ENCODE measurements at regions not wholly inside any gene's neighbourhood (a gene's known extent, or its start where the extent isn't known, plus 50 kb on each side); places are given as distances from the start of the nearest gene placed in this dataset.
A peak's percentile ranks its signal among the peaks of the same experiment; 100 is the strongest.
"Not testable (repeated sequence)": the region's sequence is repeated elsewhere in the genome, so short reads cannot be mapped to it uniquely, and the experiment has no call there.

- 80 to 89% methylated on average over 5 of the region's 5 CpGs for WGBS, 2 donors
- DNase-seq: no peak
Measured at GRCh38 chr4:169934794-169935429, 91.3 kb downstream of the MFAP3L start.

GRCh38 chr4:169933531-169933930, 92.7 kb downstream of the MFAP3L start:
- H3K27me3 ChIP-seq (ENCODE audit: control insufficient read depth in 1 of 2, insufficient read depth in 2 of 2, low read length in 1 of 2): no peaks in the 10 kb centered on the region
- no peak for DNase-seq
- intact Hi-C loops (cut with DNase I): no loop called here
- 63 to 72% methylated on average over 3 of the region's 3 CpGs for WGBS, 2 donors
- H3K27ac ChIP-seq (ENCODE audit: low read depth in 1 of 2, low read length in 2 of 2): no peak overlapping the region
- H3K36me3 ChIP-seq (ENCODE audit: control insufficient read depth in 1 of 2, insufficient read depth in 2 of 2, low read length in 1 of 2): no peaks in the 10 kb centered on the region
- no peaks in the 10 kb centered on the region for H3K4me1 ChIP-seq (ENCODE audit: control insufficient read depth in 1 of 2, insufficient read depth in 2 of 2, low read length in 2 of 2)
- H3K4me3 ChIP-seq (ENCODE audit: low read length in 2 of 2): no peak overlapping the region
- no peaks in the 10 kb centered on the region for H3K9me3 ChIP-seq (ENCODE audit: control insufficient read depth, low read length)
- no peak for ATAC-seq (ENCODE audit: low FRiP score)

More at GRCh38 chr4:169934794-169935429, 91.3 kb downstream of the MFAP3L start:
- intact Hi-C loops (cut with DNase I): no loop called here
- H3K4me1 ChIP-seq (ENCODE audit: control insufficient read depth in 1 of 2, insufficient read depth in 2 of 2, low read length in 2 of 2): no peaks in the 10 kb centered on the region
- ATAC-seq (ENCODE audit: low FRiP score): no peak
- no peaks in the 10 kb centered on the region for H3K36me3 ChIP-seq (ENCODE audit: control insufficient read depth in 1 of 2, insufficient read depth in 2 of 2, low read length in 1 of 2)
- no peaks in the 10 kb centered on the region for H3K9me3 ChIP-seq (ENCODE audit: control insufficient read depth, low read length)
- H3K27me3 ChIP-seq (ENCODE audit: control insufficient read depth in 1 of 2, insufficient read depth in 2 of 2, low read length in 1 of 2): no peaks in the 10 kb centered on the region
- H3K27ac ChIP-seq (ENCODE audit: low read depth in 1 of 2, low read length in 2 of 2): no peak overlapping the region
- no peak overlapping the region for H3K4me3 ChIP-seq (ENCODE audit: low read length in 2 of 2)

- Histone ChIP-seq H3K27ac (ENCODE audit: low read depth in 1 of 2, low read length in 2 of 2) (no peak overlapping the region), H3K27me3 (ENCODE audit: control insufficient read depth in 1 of 2, insufficient read depth in 2 of 2, low read length in 1 of 2) (no peaks in the 10 kb centered on the region), H3K9me3 (ENCODE audit: control insufficient read depth, low read length) (no peaks in the 10 kb centered on the region), H3K4me3 (ENCODE audit: low read length in 2 of 2) (no peak overlapping the region), H3K4me1 (ENCODE audit: control insufficient read depth in 1 of 2, insufficient read depth in 2 of 2, low read length in 2 of 2) (no peaks in the 10 kb centered on the region), H3K36me3 (ENCODE audit: control insufficient read depth in 1 of 2, insufficient read depth in 2 of 2, low read length in 1 of 2) (no peaks in the 10 kb centered on the region)
- 79 to 84% methylated on average over 3 of the region's 3 CpGs for WGBS, 2 donors
- ATAC-seq (ENCODE audit: low FRiP score) (no peak), DNase-seq (no peak)
- intact Hi-C loops (cut with DNase I): no loop called here
Measured at GRCh38 chr4:169931964-169932363, 94.2 kb downstream of the MFAP3L start.

GRCh38 chr4:169930755-169931154, 95.4 kb downstream of the MFAP3L start:
- intact Hi-C loops (cut with DNase I); H3K9me3 ChIP-seq (ENCODE audit: control insufficient read depth, low read length); H3K27ac ChIP-seq (ENCODE audit: low read depth in 1 of 2, low read length in 2 of 2); ATAC-seq (ENCODE audit: low FRiP score); DNase-seq; H3K4me1 ChIP-seq (ENCODE audit: control insufficient read depth in 1 of 2, insufficient read depth in 2 of 2, low read length in 2 of 2); H3K4me3 ChIP-seq (ENCODE audit: low read length in 2 of 2); H3K36me3 ChIP-seq (ENCODE audit: control insufficient read depth in 1 of 2, insufficient read depth in 2 of 2, low read length in 1 of 2); H3K27me3 ChIP-seq (ENCODE audit: control insufficient read depth in 1 of 2, insufficient read depth in 2 of 2, low read length in 1 of 2): not testable (repeated sequence)
- 95% methylated on average over 1 of the region's 1 CpG for WGBS, 2 donors

DNA sequence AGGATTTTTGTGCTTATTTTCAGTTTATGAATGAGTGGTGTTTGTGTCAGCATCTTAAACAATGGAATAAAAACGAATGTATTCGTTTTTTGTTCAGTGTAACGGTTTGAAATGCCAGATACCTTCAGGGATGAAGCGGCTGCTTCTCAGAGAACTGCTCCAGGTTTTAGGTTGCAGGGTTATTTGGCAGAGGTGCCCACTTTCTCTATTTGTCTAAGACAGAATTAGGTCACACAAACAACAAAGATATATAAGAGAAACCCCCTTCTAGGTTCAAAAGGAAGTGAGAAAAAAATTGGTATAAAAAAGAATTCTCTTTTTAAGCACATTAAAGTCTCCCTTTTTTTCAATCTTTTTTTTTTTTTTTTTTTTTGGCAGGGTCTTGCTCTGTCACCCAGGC, 98.9 kb downstream of the MFAP3L start:
- no peak for DNase-seq
- Histone ChIP-seq H3K36me3 (ENCODE audit: control insufficient read depth in 1 of 2, insufficient read depth in 2 of 2, low read length in 1 of 2) (no peaks in the 10 kb centered on the region), H3K9me3 (ENCODE audit: control insufficient read depth, low read length) (no peaks in the 10 kb centered on the region), H3K4me3 (ENCODE audit: low read length in 2 of 2) (no peak overlapping the region), H3K27ac (ENCODE audit: low read depth in 1 of 2, low read length in 2 of 2) (no peak overlapping the region), H3K27me3 (ENCODE audit: control insufficient read depth in 1 of 2, insufficient read depth in 2 of 2, low read length in 1 of 2) (no peaks in the 10 kb centered on the region), H3K4me1 (ENCODE audit: control insufficient read depth in 1 of 2, insufficient read depth in 2 of 2, low read length in 2 of 2) (peaks cover 0 to 2% of the 10 kb centered on the region in 2 donors)
- whole genome bisulfite sequencing, 2 donors: 12 to 22% methylated on average over 4 of the region's 4 CpGs
- intact Hi-C loops (cut with DNase I): no loop called here
- no peak for ATAC-seq (ENCODE audit: low FRiP score)

GRCh38 chr4:169925678-169926077, 100.5 kb downstream of the MFAP3L start:
- no peak overlapping the region for H3K27ac ChIP-seq (ENCODE audit: low read depth in 1 of 2, low read length in 2 of 2)
- H3K4me1 ChIP-seq (ENCODE audit: control insufficient read depth in 1 of 2, insufficient read depth in 2 of 2, low read length in 2 of 2): peaks cover 0 to 2% of the 10 kb centered on the region in 2 donors
- H3K4me3 ChIP-seq (ENCODE audit: low read length in 2 of 2): no peak overlapping the region
- intact Hi-C loops (cut with DNase I): no loop called here
- H3K27me3 ChIP-seq (ENCODE audit: control insufficient read depth in 1 of 2, insufficient read depth in 2 of 2, low read length in 1 of 2): no peaks in the 10 kb centered on the region
- H3K36me3 ChIP-seq (ENCODE audit: control insufficient read depth in 1 of 2, insufficient read depth in 2 of 2, low read length in 1 of 2): no peaks in the 10 kb centered on the region
- ATAC-seq (ENCODE audit: low FRiP score) (no peak), DNase-seq (no peak)
- 64 to 71% methylated on average over 4 of the region's 4 CpGs for WGBS, 2 donors
- H3K9me3 ChIP-seq (ENCODE audit: control insufficient read depth, low read length): no peaks in the 10 kb centered on the region

- DNase-seq (peak in 1 of 2 donors; percentile 53), ATAC-seq (ENCODE audit: low FRiP score) (no peak)
- H3K9me3 ChIP-seq (ENCODE audit: control insufficient read depth, low read length): no peaks in the 10 kb centered on the region
- intact Hi-C loops (cut with DNase I): no loop called here
- H3K4me1 ChIP-seq (ENCODE audit: control insufficient read depth in 1 of 2, insufficient read depth in 2 of 2, low read length in 2 of 2): peaks cover 0 to 2% of the 10 kb centered on the region in 2 donors
- no peaks in the 10 kb centered on the region for H3K36me3 ChIP-seq (ENCODE audit: control insufficient read depth in 1 of 2, insufficient read depth in 2 of 2, low read length in 1 of 2)
- no peak overlapping the region for H3K27ac ChIP-seq (ENCODE audit: low read depth in 1 of 2, low read length in 2 of 2)
- H3K4me3 ChIP-seq (ENCODE audit: low read length in 2 of 2): no peak overlapping the region
- H3K27me3 ChIP-seq (ENCODE audit: control insufficient read depth in 1 of 2, insufficient read depth in 2 of 2, low read length in 1 of 2): no peaks in the 10 kb centered on the region
- WGBS, 2 donors: 47% methylated on average over 3 of the region's 3 CpGs
Measured at GRCh38 chr4:169922632-169923276, 103.4 kb downstream of the MFAP3L start.

- Histone ChIP-seq H3K9me3 (ENCODE audit: control insufficient read depth, low read length) (no peaks in the 10 kb centered on the region), H3K27ac (ENCODE audit: low read depth in 1 of 2, low read length in 2 of 2) (no peak overlapping the region), H3K27me3 (ENCODE audit: control insufficient read depth in 1 of 2, insufficient read depth in 2 of 2, low read length in 1 of 2) (no peaks in the 10 kb centered on the region), H3K4me3 (ENCODE audit: low read length in 2 of 2) (no peak overlapping the region), H3K36me3 (ENCODE audit: control insufficient read depth in 1 of 2, insufficient read depth in 2 of 2, low read length in 1 of 2) (no peaks in the 10 kb centered on the region), H3K4me1 (ENCODE audit: control insufficient read depth in 1 of 2, insufficient read depth in 2 of 2, low read length in 2 of 2) (peaks cover 0 to 2% of the 10 kb centered on the region in 2 donors)
- ATAC-seq (ENCODE audit: low FRiP score): no peak
- DNase-seq: no peak
- 59 to 64% methylated on average over 1 of the region's 1 CpG for WGBS, 2 donors
- intact Hi-C loops (cut with DNase I): no loop called here
Measured at GRCh38 chr4:169921732-169922131, 104.5 kb downstream of the MFAP3L start.

- Histone ChIP-seq H3K27me3 (ENCODE audit: control insufficient read depth in 1 of 2, insufficient read depth in 2 of 2, low read length in 1 of 2) (no peaks in the 10 kb centered on the region), H3K4me3 (ENCODE audit: low read length in 2 of 2) (no peak overlapping the region), H3K9me3 (ENCODE audit: control insufficient read depth, low read length) (no peaks in the 10 kb centered on the region), H3K4me1 (ENCODE audit: control insufficient read depth in 1 of 2, insufficient read depth in 2 of 2, low read length in 2 of 2) (peaks cover 0 to 2% of the 10 kb centered on the region in 2 donors), H3K27ac (ENCODE audit: low read depth in 1 of 2, low read length in 2 of 2) (no peak overlapping the region), H3K36me3 (ENCODE audit: control insufficient read depth in 1 of 2, insufficient read depth in 2 of 2, low read length in 1 of 2) (no peaks in the 10 kb centered on the region)
- no peak for DNase-seq
- 82 to 87% methylated on average over 9 of the region's 9 CpGs for WGBS, 2 donors
- no peak for ATAC-seq (ENCODE audit: low FRiP score)
- intact Hi-C loops (cut with DNase I): no loop called here
Measured at GRCh38 chr4:169921237-169921636, 105.0 kb downstream of the MFAP3L start.

Data from aorta (tissue), 5 donors.